Spleen (tissue), 11 donors: ENCODE measurements at regions not wholly inside any gene's neighbourhood (a gene's known extent, or its start where the extent isn't known, plus 50 kb on each side); places are given as distances from the start of the nearest gene placed in this dataset.

Source experiments
- DNase-seq: peaks from one replicate; pipeline ENCODE4 v3.0.0-alpha.2; 2020
- H3K27ac ChIP-seq, 8 donors: fragments of 200-600 bp; sonication (generic) in 7 of 8; 1 replicate in 4 of 8; 2 replicates in 4 of 8; pipeline versions ENCODE4 v1.5.0 to v1.8.0; 2016 to 2021; ENCODE audit warnings: inconsistent platforms in 4 of 8, mild to moderate bottlenecking in 4 of 8, moderate library complexity in 1 of 8
- H3K27me3 ChIP-seq, 7 donors: fragments of 200-600 bp; sonication (generic) in 6 of 7; replicated peaks in 1 of 7; 1 replicate in 4 of 7; 2 replicates in 3 of 7; pipeline versions ENCODE4 v1.5.0 to v1.8.0; 2016 to 2021; ENCODE audit warnings: inconsistent platforms in 3 of 7, mild to moderate bottlenecking in 1 of 7
- H3K36me3 ChIP-seq, 6 donors: fragments of 200-600 bp; sonication (generic) in 5 of 6; 1 replicate in 4 of 6; 2 replicates in 2 of 6; pipeline versions ENCODE4 v1.5.0 to v1.8.0; 2016 to 2021; ENCODE audit warnings: inconsistent platforms in 2 of 6
- H3K4me1 ChIP-seq, 6 donors: fragments of 200-600 bp; sonication (generic) in 5 of 6; 1 replicate in 3 of 6; 2 replicates in 3 of 6; pipeline versions ENCODE4 v1.5.0 to v1.8.0; 2016 to 2021; ENCODE audit warnings: inconsistent platforms in 3 of 6
- H3K4me3 ChIP-seq, 8 donors: fragments of 200-600 bp; sonication (generic) in 7 of 8; 1 replicate in 4 of 8; 2 replicates in 4 of 8; pipeline versions ENCODE4 v1.5.0 to v1.8.0; 2016 to 2021; ENCODE audit warnings: inconsistent platforms in 4 of 8, mild to moderate bottlenecking in 4 of 8, moderate library complexity in 2 of 8
- H3K9me3 ChIP-seq, 8 donors: fragments of 200-600 bp; sonication (generic) in 7 of 8; 1 replicate in 4 of 8; 2 replicates in 4 of 8; pipeline versions ENCODE4 v1.5.0 to v1.8.0; 2016 to 2021; ENCODE audit warnings: inconsistent platforms in 4 of 8
- POLR2A ChIP-seq, 3 donors: fragments of 450-650 bp; IDR thresholded peaks; one replicate each; pipeline ENCODE4 v1.5.1; 2017; ENCODE audit warnings: antibody characterized with exemption in 3 of 3, mild to moderate bottlenecking in 1 of 3
- POLR2AphosphoS5 ChIP-seq, 3 donors: sonication (generic); formaldehyde crosslinking; IDR thresholded peaks; one replicate each; pipeline ENCODE4 v1.5.1; 2017; ENCODE audit warnings: antibody characterized with exemption in 3 of 3
- WGBS, 5 donors: extraction: QIAGEN DNeasy Blood & Tissue Kit in 3 of 5; methylation state at CpG; one replicate each; pipeline versions ENCODE4 v1.1.5 to v1.1.7; 2013 to 2018; 5-methylcytosine and 5-hydroxymethylcytosine counted together
- intact Hi-C: fragments of 100-400 bp; cut with DNase I; formaldehyde crosslinking; loops from one replicate; pipeline ENCODE4 v1.15.0; 2023; ENCODE audit warnings: low total_unique reads
- TF ChIP-seq, protein P1 (sequence below), 11 experiments: fragments of 200-600 bp in 7 of 11; fragments of 450-650 bp in 4 of 11; sonication (generic) in 4 of 11; IDR thresholded peaks in 8 of 11; conservative IDR thresholded peaks in 3 of 11; 1 replicate in 7 of 11; 2 replicates in 4 of 11; pipeline versions ENCODE4 v1.4.0 to v1.8.0; 2016 to 2021; ENCODE audit warnings: antibody characterized with exemption in 11 of 11, inconsistent platforms in 4 of 11, mild to moderate bottlenecking in 1 of 11
- donor health status: healthy with polysubstance abuse.
- donor health status: DM: no; HTN: no; CAD: no; lungs with moderate emphysema.
- donor health status: DM: no; HTN: no; CAD: no.
- donor health status: Bipolar disorder and iron deficiency.
- donor health status: healthy.
- donor health status: DM: no; HTN: no; CAD: no.
- donor health status: DM: yes; HTN: yes; CAD: no.

DNA sequence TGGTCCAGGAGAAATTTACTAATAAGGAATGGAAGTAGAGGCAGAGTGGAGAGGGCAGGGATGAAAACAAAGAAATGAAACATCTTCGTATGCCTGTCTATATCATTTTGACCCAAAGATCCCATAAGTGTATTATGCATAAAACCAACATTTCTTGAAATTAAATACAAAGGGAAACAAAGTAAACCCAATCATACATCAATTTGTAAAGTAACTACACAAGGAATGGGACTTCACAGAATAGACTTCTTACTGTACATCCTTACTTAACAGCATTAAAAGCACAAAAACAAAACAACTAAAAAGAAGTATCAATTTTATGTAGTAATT, 253.6 kb upstream of the CCDC179 start:
- Histone ChIP-seq H3K9me3 (peaks cover 0 to 22% (median 10%) of the 10 kb centered on the region in 8 donors), H3K27ac (no peak overlapping the region), H3K4me3 (no peak overlapping the region), H3K27me3 (no peaks in the 10 kb centered on the region), H3K4me1 (peaks cover 0 to 3% (median 0%) of the 10 kb centered on the region in 6 donors), H3K36me3 (no peaks in the 10 kb centered on the region)
- TF ChIP-seq POLR2AphosphoS5 (IDR thresholded peaks at IDR 0.05) (no peak), POLR2A (IDR thresholded peaks at IDR 0.05) (no peak)
- TF ChIP-seq, protein P1, sequence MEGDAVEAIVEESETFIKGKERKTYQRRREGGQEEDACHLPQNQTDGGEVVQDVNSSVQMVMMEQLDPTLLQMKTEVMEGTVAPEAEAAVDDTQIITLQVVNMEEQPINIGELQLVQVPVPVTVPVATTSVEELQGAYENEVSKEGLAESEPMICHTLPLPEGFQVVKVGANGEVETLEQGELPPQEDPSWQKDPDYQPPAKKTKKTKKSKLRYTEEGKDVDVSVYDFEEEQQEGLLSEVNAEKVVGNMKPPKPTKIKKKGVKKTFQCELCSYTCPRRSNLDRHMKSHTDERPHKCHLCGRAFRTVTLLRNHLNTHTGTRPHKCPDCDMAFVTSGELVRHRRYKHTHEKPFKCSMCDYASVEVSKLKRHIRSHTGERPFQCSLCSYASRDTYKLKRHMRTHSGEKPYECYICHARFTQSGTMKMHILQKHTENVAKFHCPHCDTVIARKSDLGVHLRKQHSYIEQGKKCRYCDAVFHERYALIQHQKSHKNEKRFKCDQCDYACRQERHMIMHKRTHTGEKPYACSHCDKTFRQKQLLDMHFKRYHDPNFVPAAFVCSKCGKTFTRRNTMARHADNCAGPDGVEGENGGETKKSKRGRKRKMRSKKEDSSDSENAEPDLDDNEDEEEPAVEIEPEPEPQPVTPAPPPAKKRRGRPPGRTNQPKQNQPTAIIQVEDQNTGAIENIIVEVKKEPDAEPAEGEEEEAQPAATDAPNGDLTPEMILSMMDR (IDR thresholded peaks at IDR 0.05 in 8 of 11, conservative IDR thresholded peaks at IDR 0.05 in 3 of 11) = no peak
- WGBS, 5 donors = 53 to 74% (median 63%) methylated on average over 1 of the region's 1 CpG
- DNase-seq = no peak
- intact Hi-C loops = no loop called here

DNA sequence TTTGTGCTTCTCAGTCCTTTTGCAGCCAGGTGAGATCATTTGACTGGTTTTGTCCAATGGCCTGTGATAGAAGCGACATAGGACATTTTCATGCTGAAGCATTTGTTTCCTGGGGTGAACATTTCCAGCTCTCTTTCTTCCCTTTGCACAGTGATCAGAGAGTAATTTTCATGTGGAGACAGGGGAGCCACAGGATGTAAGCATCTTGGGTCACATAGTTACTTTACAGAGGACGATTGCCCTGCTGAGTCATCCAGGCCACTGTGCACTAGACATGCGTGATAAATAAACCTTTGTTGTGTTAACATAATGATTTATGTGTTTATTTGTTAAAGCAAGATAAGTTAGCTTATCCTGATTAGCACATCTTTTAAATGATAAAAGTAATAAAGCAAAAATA, 263.5 kb upstream of the CCDC179 start:
- TF ChIP-seq, protein P1 (IDR thresholded peaks at IDR 0.05 in 8 of 11, conservative IDR thresholded peaks at IDR 0.05 in 3 of 11) = no peak
- TF ChIP-seq POLR2A (IDR thresholded peaks at IDR 0.05) = no peak
- TF ChIP-seq POLR2AphosphoS5 (IDR thresholded peaks at IDR 0.05) = no peak
- no peak overlapping the region for H3K4me3 ChIP-seq
- H3K27me3 ChIP-seq = no peaks in the 10 kb centered on the region
- H3K4me1 ChIP-seq = no peaks in the 10 kb centered on the region
- H3K9me3 ChIP-seq = peaks cover 0 to 3% (median 0%) of the 10 kb centered on the region in 8 donors
- intact Hi-C loops = no loop called here
- no peaks in the 10 kb centered on the region for H3K36me3 ChIP-seq
- no peak for DNase-seq
- 36 to 71% (median 53%) methylated on average over 3 of the region's 3 CpGs for WGBS, 5 donors
- no peak overlapping the region for H3K27ac ChIP-seq

DNA sequence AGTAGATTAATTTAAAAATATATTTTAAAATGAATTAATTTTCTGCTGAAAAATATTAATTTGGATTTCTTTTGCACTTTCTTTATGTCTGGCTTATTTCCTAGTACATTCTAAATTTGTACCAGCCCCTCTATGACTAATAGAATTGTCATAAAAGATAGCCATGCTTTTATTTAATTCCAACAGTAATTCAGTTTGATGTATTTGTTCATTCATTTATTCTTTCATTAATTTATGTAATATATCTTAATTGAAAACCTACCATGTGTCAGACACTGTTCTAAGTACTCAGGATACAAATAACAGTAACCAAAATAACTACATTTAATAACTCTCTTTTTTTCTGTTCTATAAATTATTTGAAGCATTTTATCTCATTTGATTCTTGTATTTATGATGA, 264.0 kb upstream of the CCDC179 start:
- TF ChIP-seq, protein P1 (IDR thresholded peaks at IDR 0.05 in 8 of 11, conservative IDR thresholded peaks at IDR 0.05 in 3 of 11) = no peak
- TF ChIP-seq POLR2AphosphoS5 (IDR thresholded peaks at IDR 0.05) (no peak), POLR2A (IDR thresholded peaks at IDR 0.05) (no peak)
- no peak overlapping the region for H3K4me3 ChIP-seq
- H3K9me3 ChIP-seq = peaks cover 0 to 8% (median 0%) of the 10 kb centered on the region in 8 donors
- H3K27ac ChIP-seq = no peak overlapping the region
- intact Hi-C loops = no loop called here
- H3K36me3 ChIP-seq = no peaks in the 10 kb centered on the region
- H3K4me1 ChIP-seq = no peaks in the 10 kb centered on the region
- DNase-seq = no peak
- no peaks in the 10 kb centered on the region for H3K27me3 ChIP-seq

DNA sequence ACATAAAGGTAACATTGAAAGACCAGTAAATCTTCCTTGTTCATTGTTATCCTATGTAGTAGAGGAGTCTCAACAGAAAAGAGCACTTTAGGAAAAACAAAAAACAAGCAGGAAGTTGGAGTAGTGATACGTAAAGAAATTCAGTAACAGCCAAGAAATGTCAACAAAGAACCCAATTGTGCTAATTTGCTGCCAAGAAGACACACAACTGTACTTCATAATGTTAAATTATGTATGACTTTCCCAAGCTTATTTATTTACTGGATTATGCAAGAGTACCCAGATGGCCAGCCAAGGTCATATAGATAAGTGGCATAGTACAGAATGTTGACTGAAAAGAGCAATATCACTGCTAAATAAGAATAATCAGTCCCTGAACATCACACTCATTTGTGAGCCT, 264.7 kb upstream of the CCDC179 start:
- DNase-seq = no peak
- Histone ChIP-seq H3K4me3 (no peak overlapping the region), H3K36me3 (no peaks in the 10 kb centered on the region), H3K4me1 (no peaks in the 10 kb centered on the region), H3K9me3 (peaks cover 0 to 10% (median 0%) of the 10 kb centered on the region in 8 donors), H3K27ac (no peak overlapping the region), H3K27me3 (no peaks in the 10 kb centered on the region)
- intact Hi-C loops = no loop called here
- TF ChIP-seq, protein P1 (IDR thresholded peaks at IDR 0.05 in 8 of 11, conservative IDR thresholded peaks at IDR 0.05 in 3 of 11) = no peak
- TF ChIP-seq POLR2A (IDR thresholded peaks at IDR 0.05) = no peak
- no peak for TF ChIP-seq POLR2AphosphoS5 (IDR thresholded peaks at IDR 0.05)
- 53 to 84% (median 72%) methylated on average over 1 of the region's 1 CpG for WGBS, 5 donors
